ENCODE measurements at regions not wholly inside any gene's neighbourhood (a gene's known extent, or its start where the extent isn't known, plus 50 kb on each side); places are given as distances from the start of the nearest gene placed in this dataset.

DNA sequence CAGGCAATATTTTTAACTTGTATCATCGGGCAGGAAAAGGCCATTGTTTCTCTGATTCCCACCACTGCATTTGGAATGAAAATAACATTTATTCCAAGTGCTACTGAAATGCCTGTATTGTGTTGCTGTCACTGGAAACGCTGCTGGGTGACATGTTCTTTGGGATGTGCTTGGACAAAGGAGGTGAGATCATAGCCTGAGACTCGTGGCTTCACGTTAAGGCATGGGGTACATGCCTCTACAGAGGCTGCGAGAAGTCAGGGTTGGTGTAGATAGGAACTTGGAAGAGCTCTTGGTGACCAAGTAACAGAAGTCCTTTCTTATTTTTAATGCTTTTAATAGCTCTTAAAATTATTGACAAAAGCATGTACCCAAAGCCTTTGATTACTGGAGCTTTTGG is 58.8 kb upstream of the MAF start:
- TF ChIP-seq POLR2A (IDR thresholded peaks at IDR 0.05; ENCODE audit: low read depth, low read length) (no peak), POLR2AphosphoS5 (IDR thresholded peaks at IDR 0.05; ENCODE audit: low read depth, low read length) (no peak), SPI1 (IDR thresholded peaks at IDR 0.05; ENCODE audit: low read depth, low read length) (no peak)
